ENCODE measurements at regions not wholly inside any gene's neighbourhood (a gene's known extent, or its start where the extent isn't known, plus 50 kb on each side); places are given as distances from the start of the nearest gene placed in this dataset.

- peaks cover 5% of the 10 kb centered on the region for H4K20me1 ChIP-seq (ENCODE audit: low read depth)
- no peak overlapping the region for H3K4me3 ChIP-seq
- no peaks in the 10 kb centered on the region for H3K36me3 ChIP-seq
- no peak overlapping the region for H3K4me3 Mint-ChIP-seq
- H2AFZ ChIP-seq (replicated peaks): no peak overlapping the region
- no peak overlapping the region for H3K9ac ChIP-seq
- H3K9me3 ChIP-seq (ENCODE audit: low read depth): no peaks in the 10 kb centered on the region
- no peak for DNase-seq (ENCODE audit: low spot score)
- no peaks in the 10 kb centered on the region for H3K9me3 Mint-ChIP-seq
- no peak for TF ChIP-seq EZH2 (IDR thresholded peaks at IDR 0.05)
- TF ChIP-seq CTCF (IDR thresholded peaks at IDR 0.05): no peak
- TF ChIP-seq EZH2phosphoT487 (IDR thresholded peaks at IDR 0.05): no peak
- H3K27ac ChIP-seq: no peak overlapping the region
- no peaks in the 10 kb centered on the region for H3K27me3 ChIP-seq
- no peaks in the 10 kb centered on the region for H3K36me3 Mint-ChIP-seq
- H3K4me1 ChIP-seq: peaks cover 14% of the 10 kb centered on the region
- H3K4me1 Mint-ChIP-seq: peaks cover 30% of the 10 kb centered on the region
- H3K27ac Mint-ChIP-seq: no peak overlapping the region
- no peak overlapping the region for H3K4me2 ChIP-seq
- H3K27me3 Mint-ChIP-seq (ENCODE audit: insufficient read depth, low read depth): peaks cover 10% of the 10 kb centered on the region
- H3K79me2 ChIP-seq (ENCODE audit: low read depth): no peaks in the 10 kb centered on the region
- peaks cover 11% of the 10 kb centered on the region for H3F3A ChIP-seq (ENCODE audit: low read depth)
Observed at GRCh38 chr15:70320077-70320476, 222.4 kb upstream of the TLE3 start.

- no peaks in the 10 kb centered on the region for H3K9me3 ChIP-seq (ENCODE audit: low read depth)
- no peaks in the 10 kb centered on the region for H3K27me3 ChIP-seq
- no peak overlapping the region for H3K9ac ChIP-seq
- Mint-ChIP-seq H3K9me3 (no peaks in the 10 kb centered on the region), H3K36me3 (no peaks in the 10 kb centered on the region), H3K4me3 (no peak overlapping the region), H3K27me3 (ENCODE audit: insufficient read depth, low read depth) (peaks cover 8% of the 10 kb centered on the region), H3K4me1 (peaks cover 27% of the 10 kb centered on the region), H3K27ac (no peak overlapping the region)
- H3K36me3 ChIP-seq: no peaks in the 10 kb centered on the region
- no peak overlapping the region for H3K4me2 ChIP-seq
- peaks cover 11% of the 10 kb centered on the region for H3F3A ChIP-seq (ENCODE audit: low read depth)
- no peak for TF ChIP-seq EZH2phosphoT487 (IDR thresholded peaks at IDR 0.05)
- TF ChIP-seq EZH2 (IDR thresholded peaks at IDR 0.05): no peak
- TF ChIP-seq CTCF (IDR thresholded peaks at IDR 0.05): no peak
- H2AFZ ChIP-seq (replicated peaks): no peak overlapping the region
- H3K79me2 ChIP-seq (ENCODE audit: low read depth): no peaks in the 10 kb centered on the region
- no peak for DNase-seq (ENCODE audit: low spot score)
- no peak overlapping the region for H3K27ac ChIP-seq
- H3K4me1 ChIP-seq: peaks cover 14% of the 10 kb centered on the region
- H4K20me1 ChIP-seq (ENCODE audit: low read depth): peaks cover 5% of the 10 kb centered on the region
- no peak overlapping the region for H3K4me3 ChIP-seq
Observed at GRCh38 chr15:70319466-70319865, 221.7 kb upstream of the TLE3 start.

DNA sequence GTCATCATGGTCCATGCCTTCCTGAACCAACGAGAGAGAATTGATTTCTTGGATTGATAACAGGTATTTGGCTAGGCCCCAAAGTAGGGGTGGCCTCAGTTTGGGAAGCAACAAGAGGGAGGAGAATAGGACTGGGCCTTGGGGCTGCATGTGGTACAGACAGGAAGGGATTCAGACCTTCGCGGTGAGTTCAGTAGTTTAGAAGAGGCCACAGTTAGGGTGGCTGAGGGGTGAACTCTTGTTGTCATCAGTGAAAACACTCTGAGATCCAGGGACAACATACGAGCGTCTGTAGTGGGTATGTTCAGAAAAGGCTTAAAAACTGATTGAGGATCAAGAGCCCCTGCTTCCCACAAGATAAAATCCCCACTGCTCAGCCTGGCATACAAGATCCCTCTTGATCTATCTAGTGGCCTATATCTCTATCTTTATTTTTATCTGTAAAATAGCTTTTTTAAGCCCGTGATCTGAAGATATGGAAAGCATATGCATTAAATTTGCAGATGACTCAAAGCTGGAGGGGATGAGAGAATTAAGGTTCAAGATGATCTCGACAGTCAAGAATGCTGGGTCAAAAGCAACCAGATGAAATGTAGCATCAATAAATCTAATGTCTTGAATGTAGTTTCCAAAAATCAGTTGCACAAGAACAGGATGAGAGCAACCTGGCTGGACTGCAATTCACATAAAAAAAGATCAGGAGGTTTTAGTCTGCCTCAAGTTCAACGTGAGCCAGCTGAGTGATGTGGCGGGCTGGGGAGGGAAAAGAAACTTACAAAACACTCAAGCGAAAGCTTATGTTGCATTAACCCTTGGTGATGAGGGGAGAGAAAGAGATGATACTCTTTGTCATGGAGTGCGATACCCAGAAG is 221.1 kb upstream of the TLE3 start:
- Histone ChIP-seq H2AFZ (replicated peaks) (no peak overlapping the region), H4K20me1 (ENCODE audit: low read depth) (peaks cover 5% of the 10 kb centered on the region), H3K9me3 (ENCODE audit: low read depth) (no peaks in the 10 kb centered on the region), H3K27me3 (no peaks in the 10 kb centered on the region), H3K36me3 (no peaks in the 10 kb centered on the region), H3K4me2 (no peak overlapping the region), H3F3A (ENCODE audit: low read depth) (peaks cover 9% of the 10 kb centered on the region), H3K27ac (no peak overlapping the region), H3K9ac (no peak overlapping the region), H3K4me1 (peaks cover 8% of the 10 kb centered on the region), H3K4me3 (no peak overlapping the region), H3K79me2 (ENCODE audit: low read depth) (no peaks in the 10 kb centered on the region)
- H3K27me3 Mint-ChIP-seq (ENCODE audit: insufficient read depth, low read depth): peaks cover 8% of the 10 kb centered on the region
- no peak for TF ChIP-seq EZH2phosphoT487 (IDR thresholded peaks at IDR 0.05)
- TF ChIP-seq CTCF (IDR thresholded peaks at IDR 0.05): no peak
- TF ChIP-seq EZH2 (IDR thresholded peaks at IDR 0.05): no peak
- H3K9me3 Mint-ChIP-seq: no peaks in the 10 kb centered on the region
- H3K36me3 Mint-ChIP-seq: no peaks in the 10 kb centered on the region
- no peak overlapping the region for H3K27ac Mint-ChIP-seq
- no peak for DNase-seq (ENCODE audit: low spot score)
- H3K4me3 Mint-ChIP-seq: no peak overlapping the region
- H3K4me1 Mint-ChIP-seq: peaks cover 22% of the 10 kb centered on the region
